Endothelial cell of umbilical vein (primary cell): ENCODE measurements at regions not wholly inside any gene's neighbourhood (a gene's known extent, or its start where the extent isn't known, plus 50 kb on each side); places are given as distances from the start of the nearest gene placed in this dataset.

Source experiments
- BruUV-seq: library from RNA; stranded (reverse); fragments of 400-500 nt; replicated peaks from 2 replicates; lab custom pipeline; 2021; lab: Mats Ljungman, UMichigan
- CTCF ChIA-PET: fragments of 300-600, 350-600 bp; sonication (Branson Sonifier 250); formaldehyde crosslinking; loops from one replicate; lab custom pipeline; 2021; ENCODE audit warnings: antibody characterized with exemption, inconsistent platforms; lab: Charles Lee
- POLR2A ChIA-PET: fragments of 300-600, 350-600 bp; sonication (Branson Sonifier 250); formaldehyde crosslinking; loops from one replicate; lab custom pipeline; 2021; ENCODE audit warnings: antibody characterized with exemption, inconsistent platforms; lab: Charles Lee
- DNase-seq: peaks from one replicate; pipeline ENCODE4 v3.0.0-alpha.2; 2011; ENCODE audit warnings: low read depth, low spot score
- FAIRE-seq: peaks from 2 replicates; lab custom pipeline; 2011; peaks lifted over from hg19 to GRCh38; lab: Jason Lieb, UNC
- H2AFZ ChIP-seq: 2 replicates; pipeline ENCODE4 v1.6.0; 2012; ENCODE audit warnings: low read depth, low read length, control low read depth, inconsistent platforms
- H3K27ac ChIP-seq: 2 replicates; pipeline ENCODE4 v1.5.1; 2011; ENCODE audit warnings: low read depth, mild to moderate bottlenecking, control low read depth, low read length, moderate library complexity; ENCODE audit not compliant: insufficient read depth
- H3K27me3 ChIP-seq, 2 experiments: 2 replicates each; pipeline versions ENCODE4 v1.6.0 to v1.6.1; 2011; ENCODE audit warnings: low read length in 2 of 2, mixed read lengths in 1 of 2; ENCODE audit not compliant: control insufficient read depth in 2 of 2, insufficient read depth in 2 of 2
- H3K36me3 ChIP-seq, 2 experiments: 2 replicates in 1 of 2; 3 replicates in 1 of 2; pipeline ENCODE4 v1.5.1; 2011; ENCODE audit warnings: low read length in 2 of 2, mild to moderate bottlenecking in 1 of 2, moderate library complexity in 1 of 2; ENCODE audit not compliant: control insufficient read depth in 2 of 2, insufficient read depth in 2 of 2; ENCODE audit errors: extremely low read depth in 1 of 2
- H3K4me1 ChIP-seq: 3 replicates; pipeline ENCODE4 v1.5.1; 2011; ENCODE audit warnings: mild to moderate bottlenecking, low read length; ENCODE audit not compliant: control insufficient read depth, insufficient read depth; ENCODE audit errors: extremely low read depth
- H3K4me2 ChIP-seq: 2 replicates; pipeline ENCODE4 v1.6.1; 2011; ENCODE audit warnings: low read length, control low read depth, mixed read lengths; ENCODE audit not compliant: insufficient read depth
- H3K4me3 ChIP-seq, 3 experiments: fragments of 200-600 bp in 1 of 3; sonication (generic), shearing (Covaris generic) in 1 of 3; replicated peaks in 1 of 3; 2 replicates each; pipeline ENCODE4 v1.5.1; 2011 to 2016; ENCODE audit warnings: control low read depth in 3 of 3, low read length in 3 of 3, mild to moderate bottlenecking in 2 of 3, inconsistent platforms in 1 of 3, low read depth in 1 of 3, moderate library complexity in 1 of 3; ENCODE audit not compliant: insufficient read depth in 1 of 3
- H3K79me2 ChIP-seq: 2 replicates; pipeline ENCODE4 v1.6.0; 2012; ENCODE audit warnings: low read length, inconsistent platforms; ENCODE audit not compliant: control insufficient read depth, insufficient read depth
- H3K9ac ChIP-seq: replicated peaks from 2 replicates; pipeline ENCODE3; 2011; ENCODE audit warnings: low read length, control low read depth; ENCODE audit not compliant: insufficient read depth; ENCODE audit errors: extremely low read depth
- H3K9me1 ChIP-seq: replicated peaks from 3 replicates; pipeline ENCODE4 v1.6.0; 2011; ENCODE audit warnings: mild to moderate bottlenecking, low read length; ENCODE audit not compliant: control insufficient read depth, insufficient read depth; ENCODE audit errors: extremely low read depth
- H3K9me3 ChIP-seq: replicated peaks from 2 replicates; pipeline ENCODE4 v1.5.1; 2012; ENCODE audit warnings: low read length, inconsistent platforms; ENCODE audit not compliant: control insufficient read depth, insufficient read depth
- H4K20me1 ChIP-seq: replicated peaks from 2 replicates; pipeline ENCODE3; 2011; ENCODE audit warnings: mild to moderate bottlenecking, low read length; ENCODE audit not compliant: control insufficient read depth, insufficient read depth; ENCODE audit errors: extremely low read depth
- CTCF ChIP-seq, 2 donors: IDR thresholded peaks; 1 replicate in 1 of 2; 2 replicates in 1 of 2; pipeline ENCODE4 v1.5.1; 2011; ENCODE audit warnings: low read length in 2 of 2, mild to moderate bottlenecking in 2 of 2, moderate library complexity in 2 of 2, control low read depth in 1 of 2, inconsistent platforms in 1 of 2, low read depth in 1 of 2; ENCODE audit not compliant: insufficient read depth in 1 of 2; ENCODE audit errors: extremely low read depth in 1 of 2
- EZH2 ChIP-seq: IDR thresholded peaks from 2 replicates; pipeline ENCODE4 v1.6.1; 2012; ENCODE audit warnings: borderline replicate concordance, low read depth, mild to moderate bottlenecking, moderate library complexity, low read length, inconsistent platforms; ENCODE audit not compliant: severe bottlenecking
- FOS ChIP-seq: IDR thresholded peaks from 2 replicates; pipeline ENCODE4 v1.6.1; 2011; ENCODE audit warnings: mild to moderate bottlenecking, low read length, moderate library complexity, borderline replicate concordance; ENCODE audit not compliant: insufficient read depth
- GATA2 ChIP-seq: IDR thresholded peaks from 2 replicates; pipeline ENCODE4 v1.7.0; 2011; ENCODE audit warnings: low read depth, mild to moderate bottlenecking, moderate library complexity, mixed read lengths, low read length; ENCODE audit not compliant: insufficient read length, insufficient read depth
- JUN ChIP-seq: IDR thresholded peaks from 2 replicates; pipeline ENCODE4 v1.6.1; 2011; ENCODE audit warnings: borderline replicate concordance, low read depth; ENCODE audit not compliant: insufficient read length, insufficient read depth
- MYC ChIP-seq: IDR thresholded peaks from one replicate; pipeline ENCODE4 v1.6.1; 2011; ENCODE audit warnings: mild to moderate bottlenecking, low read depth, low read length
- POLR2A ChIP-seq: IDR thresholded peaks from 2 replicates; pipeline ENCODE4 v1.6.1; 2012; ENCODE audit warnings: low read depth, mild to moderate bottlenecking, control low read depth, low read length
- POLR2AphosphoS5 ChIP-seq: IDR thresholded peaks from 2 replicates; pipeline ENCODE4 v1.6.1; 2012; ENCODE audit warnings: low read depth, mild to moderate bottlenecking, control low read depth, low read length, moderate library complexity; ENCODE audit not compliant: insufficient read depth
- dilution Hi-C: fragments of 300-500 bp; cut with MboI; formaldehyde crosslinking; loops from one replicate; pipeline ENCODE4 v1.15.0; 2019; ENCODE audit warnings: low sequenced_read_pairs; ENCODE audit not compliant: extremely low pct_ligation_motif_present
- intact Hi-C: fragments of 100-400 bp; cut with micrococcal nuclease; formaldehyde crosslinking; loops from one replicate; pipeline ENCODE4 v1.10.0; 2022
- TF ChIP-seq, protein P1 (sequence below): IDR thresholded peaks from 2 replicates; pipeline ENCODE4 v1.6.1; 2011; ENCODE audit not compliant: insufficient read depth, insufficient read length

DNA sequence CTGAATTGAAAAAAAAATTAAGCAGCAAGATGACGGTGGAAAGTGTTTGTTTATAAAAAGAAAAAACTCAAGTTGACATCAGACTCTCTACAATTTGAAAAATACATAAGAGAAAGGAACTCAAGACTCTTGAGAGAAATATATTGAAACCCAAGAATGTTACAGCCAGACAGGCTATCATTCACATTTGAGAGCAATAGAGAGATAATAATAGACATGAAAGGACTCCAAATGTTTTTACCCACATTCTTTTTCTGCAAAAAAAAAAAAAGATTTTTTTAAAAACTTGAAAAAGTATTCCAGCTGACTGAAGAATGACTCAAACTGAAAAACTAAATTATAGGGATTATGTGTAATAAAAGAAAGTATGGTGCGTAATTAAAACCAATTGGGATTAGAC lies 532.4 kb downstream of the INHBA start:
- Histone ChIP-seq H3K4me2 (no peak overlapping the region), H2AFZ (no peak overlapping the region), H3K27ac (no peak overlapping the region), H3K27me3 (no peaks in the 10 kb centered on the region), H3K79me2 (no peaks in the 10 kb centered on the region), H4K20me1 (no peaks in the 10 kb centered on the region), H3K4me3 (no peak overlapping the region), H3K36me3 (no peaks in the 10 kb centered on the region), H3K9ac (no peak overlapping the region), H3K9me1 (no peaks in the 10 kb centered on the region), H3K9me3 (no peaks in the 10 kb centered on the region), H3K4me1 (peaks cover 10% of the 10 kb centered on the region)
- CTCF ChIA-PET, result no interaction called here
- POLR2A ChIA-PET, result no interaction called here
- TF ChIP-seq POLR2A (no peak), MYC (no peak), CTCF (IDR thresholded peaks at IDR 0.05; ENCODE audit: extremely low read depth in 1 of 2, insufficient read depth in 1 of 2, low read depth in 1 of 2, low read length in 2 of 2) (no peak), POLR2AphosphoS5 (no peak), JUN (no peak), EZH2 (no peak), FOS (no peak), GATA2 (no peak)
- TF ChIP-seq, protein P1, sequence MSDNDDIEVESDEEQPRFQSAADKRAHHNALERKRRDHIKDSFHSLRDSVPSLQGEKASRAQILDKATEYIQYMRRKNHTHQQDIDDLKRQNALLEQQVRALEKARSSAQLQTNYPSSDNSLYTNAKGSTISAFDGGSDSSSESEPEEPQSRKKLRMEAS, result no peak
- FAIRE-seq, result no peak
- intact Hi-C loops (no loop called here), dilution Hi-C loops (no loop called here)
- no peak for DNase-seq
- BruUV-seq, result no TSS peak
